ENCODE measurements at regions not wholly inside any gene's neighbourhood (a gene's known extent, or its start where the extent isn't known, plus 50 kb on each side); places are given as distances from the start of the nearest gene placed in this dataset.

DNA sequence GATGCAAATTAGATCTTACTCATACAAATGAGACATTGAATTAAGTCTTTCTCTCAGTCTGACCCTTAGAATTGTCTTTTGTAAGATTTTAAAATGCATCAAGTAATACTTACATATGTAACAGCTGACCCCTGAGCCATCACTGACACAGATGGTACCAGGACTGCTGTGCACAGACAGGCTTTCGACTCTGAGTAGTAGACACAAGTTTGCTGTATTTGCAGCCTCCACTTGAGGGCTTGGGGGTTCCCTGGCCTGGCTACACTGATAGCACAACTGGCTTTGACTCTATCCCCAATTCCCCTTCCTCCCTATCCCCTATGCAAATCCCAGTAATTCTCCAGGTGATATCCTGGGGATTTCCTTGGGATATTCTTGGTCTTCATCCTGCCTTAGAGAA, 200.7 kb downstream of the RPIA start:
- TF ChIP-seq, protein P1, sequence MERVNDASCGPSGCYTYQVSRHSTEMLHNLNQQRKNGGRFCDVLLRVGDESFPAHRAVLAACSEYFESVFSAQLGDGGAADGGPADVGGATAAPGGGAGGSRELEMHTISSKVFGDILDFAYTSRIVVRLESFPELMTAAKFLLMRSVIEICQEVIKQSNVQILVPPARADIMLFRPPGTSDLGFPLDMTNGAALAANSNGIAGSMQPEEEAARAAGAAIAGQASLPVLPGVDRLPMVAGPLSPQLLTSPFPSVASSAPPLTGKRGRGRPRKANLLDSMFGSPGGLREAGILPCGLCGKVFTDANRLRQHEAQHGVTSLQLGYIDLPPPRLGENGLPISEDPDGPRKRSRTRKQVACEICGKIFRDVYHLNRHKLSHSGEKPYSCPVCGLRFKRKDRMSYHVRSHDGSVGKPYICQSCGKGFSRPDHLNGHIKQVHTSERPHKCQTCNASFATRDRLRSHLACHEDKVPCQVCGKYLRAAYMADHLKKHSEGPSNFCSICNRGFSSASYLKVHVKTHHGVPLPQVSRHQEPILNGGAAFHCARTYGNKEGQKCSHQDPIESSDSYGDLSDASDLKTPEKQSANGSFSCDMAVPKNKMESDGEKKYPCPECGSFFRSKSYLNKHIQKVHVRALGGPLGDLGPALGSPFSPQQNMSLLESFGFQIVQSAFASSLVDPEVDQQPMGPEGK (CRISPR knock-in tag; IDR thresholded peaks at IDR 0.05; ENCODE audit: borderline replicate concordance): no peak
- TF ChIP-seq ZFP30 (CRISPR knock-in tag; IDR thresholded peaks at IDR 0.05) (no peak), SNAI2 (CRISPR knock-in tag; IDR thresholded peaks at IDR 0.05) (no peak), ZNF565 (CRISPR knock-in tag; conservative IDR thresholded peaks at IDR 0.05; ENCODE audit: low read depth) (no peak), ZC3H10 (CRISPR knock-in tag; IDR thresholded peaks at IDR 0.05) (no peak), ZFP3 (CRISPR knock-in tag; IDR thresholded peaks at IDR 0.05) (no peak), TOX (CRISPR knock-in tag; IDR thresholded peaks at IDR 0.05; ENCODE audit: borderline replicate concordance) (no peak), ARNTL (CRISPR knock-in tag; IDR thresholded peaks at IDR 0.05; ENCODE audit: borderline replicate concordance, low read depth) (no peak), RARB (CRISPR knock-in tag; IDR thresholded peaks at IDR 0.05) (no peak), TCF4 (CRISPR knock-in tag; IDR thresholded peaks at IDR 0.05; ENCODE audit: borderline replicate concordance) (no peak), ESRRG (CRISPR knock-in tag; IDR thresholded peaks at IDR 0.05) (no peak), OSR1 (CRISPR knock-in tag; IDR thresholded peaks at IDR 0.05) (no peak), POU6F1 (CRISPR knock-in tag; IDR thresholded peaks at IDR 0.05; ENCODE audit: borderline replicate concordance, low read depth) (no peak), ISL1 (CRISPR knock-in tag; IDR thresholded peaks at IDR 0.05) (no peak)
